Ovary (tissue), 7 donors: ENCODE measurements at regions not wholly inside any gene's neighbourhood (a gene's known extent, or its start where the extent isn't known, plus 50 kb on each side); places are given as distances from the start of the nearest gene placed in this dataset.
"Not testable (repeated sequence)": the region's sequence is repeated elsewhere in the genome, so short reads cannot be mapped to it uniquely, and the experiment has no call there.

ENCODE experiments used
- DNase-seq, 5 donors: peaks; one replicate each; pipeline ENCODE4 v3.0.0-alpha.2; 2019 to 2020
- H3K27ac ChIP-seq, 2 donors: fragments of 200-600 bp; one replicate each; pipeline versions ENCODE4 v1.5.1 to v1.8.0; 2019 to 2022
- H3K27me3 ChIP-seq: fragments of 200-600 bp; one replicate; pipeline ENCODE4 v1.8.0; 2022
- H3K36me3 ChIP-seq: fragments of 200-600 bp; sonication (generic); one replicate; pipeline ENCODE4 v1.5.1; 2019
- H3K4me1 ChIP-seq: one replicate; pipeline ENCODE4 v1.8.1; 2013; ENCODE audit warnings: mild to moderate bottlenecking, moderate library complexity; ENCODE audit not compliant: insufficient read depth
- H3K4me3 ChIP-seq: fragments of 200-600 bp; sonication (generic); one replicate; pipeline ENCODE4 v1.5.1; 2017
- H3K9me3 ChIP-seq, 2 donors: fragments of 200-600 bp in 1 of 2; sonication (generic) in 1 of 2; one replicate each; pipeline versions ENCODE4 v1.5.1 to v1.8.1; 2013 to 2019; ENCODE audit warnings: mild to moderate bottlenecking in 1 of 2, moderate library complexity in 1 of 2
- EP300 ChIP-seq: sonication (generic); formaldehyde crosslinking; IDR thresholded peaks from one replicate; pipeline ENCODE4 v1.6.1; 2017; ENCODE audit warnings: antibody characterized with exemption
- POLR2A ChIP-seq: fragments of 450-650 bp; IDR thresholded peaks from one replicate; pipeline ENCODE4 v1.6.1; 2017; ENCODE audit warnings: antibody characterized with exemption, mild to moderate bottlenecking, moderate library complexity
- WGBS, 3 donors: extraction: QIAGEN DNeasy Blood & Tissue Kit in 1 of 3; methylation state at CpG; one replicate each; pipeline versions ENCODE4 v1.1.5 to v1.1.7; 2013 to 2017; 5-methylcytosine and 5-hydroxymethylcytosine counted together
- intact Hi-C, 4 donors: fragments of 100-400 bp; cut with DNase I; formaldehyde crosslinking; loops; one replicate each; pipeline versions ENCODE4 v1.11.0 to v1.15.1; 2022 to 2023
- TF ChIP-seq, protein P1 (sequence below), 3 donors: fragments of 450-650 bp in 2 of 3; fragments of 200-600 bp in 1 of 3; IDR thresholded peaks; one replicate each; pipeline versions ENCODE4 v1.5.1 to v1.8.0; 2016 to 2022; ENCODE audit warnings: antibody characterized with exemption in 3 of 3, mild to moderate bottlenecking in 1 of 3
- donor health status: DM: no; HTN: no; CAD: no; lungs with moderate emphysema.
- donor health status: DM: no; HTN: no; CAD: no.
- donor health status: Bipolar disorder and iron deficiency.
- donor health status: DM: no; HTN: no; CAD: no.
- donor health status: DM: yes; HTN: yes; CAD: no.

DNA sequence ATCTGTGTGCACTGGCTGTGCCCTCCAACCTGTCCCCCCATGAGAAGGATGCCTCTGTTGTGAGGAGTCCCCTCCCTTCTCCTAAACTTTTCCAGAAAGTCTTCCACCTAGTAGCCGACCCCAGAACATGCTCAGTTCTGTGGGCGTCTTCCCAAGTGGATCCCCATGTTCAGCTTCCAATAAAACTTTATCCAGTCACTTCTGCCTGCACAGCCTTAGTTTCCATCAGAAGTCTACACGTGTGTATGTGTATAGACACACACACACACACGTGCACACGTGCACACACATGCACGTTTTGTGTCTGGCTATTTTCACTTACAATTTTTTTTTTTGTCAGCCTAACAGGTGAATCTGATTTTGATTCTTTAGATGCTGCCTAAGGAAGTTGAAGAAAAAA lies 115.1 kb downstream of the RTP5 start:
- Histone ChIP-seq H3K4me3 (no peak overlapping the region), H3K36me3 (no peaks in the 10 kb centered on the region), H3K27ac (no peak overlapping the region), H3K4me1 (peaks cover 3% of the 10 kb centered on the region), H3K27me3 (no peaks in the 10 kb centered on the region), H3K9me3 (no peaks in the 10 kb centered on the region)
- DNase-seq, result no peak
- intact Hi-C loops, result no loop called here
- 70 to 77% (median 73%) methylated on average over 6 of the region's 6 CpGs for WGBS, 3 donors
- TF ChIP-seq, protein P1, sequence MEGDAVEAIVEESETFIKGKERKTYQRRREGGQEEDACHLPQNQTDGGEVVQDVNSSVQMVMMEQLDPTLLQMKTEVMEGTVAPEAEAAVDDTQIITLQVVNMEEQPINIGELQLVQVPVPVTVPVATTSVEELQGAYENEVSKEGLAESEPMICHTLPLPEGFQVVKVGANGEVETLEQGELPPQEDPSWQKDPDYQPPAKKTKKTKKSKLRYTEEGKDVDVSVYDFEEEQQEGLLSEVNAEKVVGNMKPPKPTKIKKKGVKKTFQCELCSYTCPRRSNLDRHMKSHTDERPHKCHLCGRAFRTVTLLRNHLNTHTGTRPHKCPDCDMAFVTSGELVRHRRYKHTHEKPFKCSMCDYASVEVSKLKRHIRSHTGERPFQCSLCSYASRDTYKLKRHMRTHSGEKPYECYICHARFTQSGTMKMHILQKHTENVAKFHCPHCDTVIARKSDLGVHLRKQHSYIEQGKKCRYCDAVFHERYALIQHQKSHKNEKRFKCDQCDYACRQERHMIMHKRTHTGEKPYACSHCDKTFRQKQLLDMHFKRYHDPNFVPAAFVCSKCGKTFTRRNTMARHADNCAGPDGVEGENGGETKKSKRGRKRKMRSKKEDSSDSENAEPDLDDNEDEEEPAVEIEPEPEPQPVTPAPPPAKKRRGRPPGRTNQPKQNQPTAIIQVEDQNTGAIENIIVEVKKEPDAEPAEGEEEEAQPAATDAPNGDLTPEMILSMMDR (IDR thresholded peaks at IDR 0.05), result no peak
- TF ChIP-seq EP300, result no peak
- no peak for TF ChIP-seq POLR2A

- H3K9me3 ChIP-seq, H3K36me3 ChIP-seq, H3K4me1 ChIP-seq, DNase-seq, H3K27me3 ChIP-seq, H3K4me3 ChIP-seq, intact Hi-C loops, H3K27ac ChIP-seq: not testable (repeated sequence)
- WGBS, 3 donors, result 78 to 87% (median 85%) methylated on average over 42 to 46 of the region's 46 CpGs
These were observed 115.8 kb downstream of the RTP5 start for GRCh38 chr2:241985161-241985985.

- no peak overlapping the region for H3K4me3 ChIP-seq
- H3K9me3 ChIP-seq, result no peaks in the 10 kb centered on the region
- intact Hi-C loops, result no loop called here
- no peaks in the 10 kb centered on the region for H3K4me1 ChIP-seq
- 35 to 57% (median 47%) methylated on average over 4 to 5 of the region's 5 CpGs for WGBS, 3 donors
- no peak overlapping the region for H3K27ac ChIP-seq
- TF ChIP-seq, protein P1 (IDR thresholded peaks at IDR 0.05), result no peak
- TF ChIP-seq EP300, result no peak
- no peak for TF ChIP-seq POLR2A
- DNase-seq, result no peak
- no peaks in the 10 kb centered on the region for H3K27me3 ChIP-seq
- no peaks in the 10 kb centered on the region for H3K36me3 ChIP-seq
These were observed 116.4 kb downstream of the RTP5 start for GRCh38 chr2:241985986-241986329.

- Histone ChIP-seq H3K27me3 (no peaks in the 10 kb centered on the region), H3K9me3 (no peaks in the 10 kb centered on the region), H3K4me3 (no peak overlapping the region), H3K27ac (no peak overlapping the region), H3K36me3 (no peaks in the 10 kb centered on the region), H3K4me1 (no peaks in the 10 kb centered on the region)
- intact Hi-C loops, result no loop called here
- TF ChIP-seq, protein P1 (IDR thresholded peaks at IDR 0.05), result no peak
- TF ChIP-seq POLR2A (no peak), EP300 (no peak)
- no peak for DNase-seq
- WGBS, 3 donors, result 82 to 90% (median 85%) methylated on average over 43 of the region's 43 CpGs
These were observed 117.5 kb downstream of the RTP5 start for GRCh38 chr2:241986836-241987641.

- intact Hi-C loops, result no loop called here
- TF ChIP-seq POLR2A, result no peak
- no peak for TF ChIP-seq EP300
- TF ChIP-seq, protein P1 (IDR thresholded peaks at IDR 0.05), result no peak
- Histone ChIP-seq H3K9me3 (no peaks in the 10 kb centered on the region), H3K4me1 (no peaks in the 10 kb centered on the region), H3K4me3 (no peak overlapping the region), H3K27me3 (no peaks in the 10 kb centered on the region), H3K36me3 (no peaks in the 10 kb centered on the region), H3K27ac (no peak overlapping the region)
- WGBS, 3 donors, result 89 to 95% (median 91%) methylated on average over 23 to 24 of the region's 24 CpGs
- no peak for DNase-seq
These were observed 118.2 kb downstream of the RTP5 start for GRCh38 chr2:241987726-241988125.
